HG02973 (cell line): ENCODE measurements at regions not wholly inside any gene's neighbourhood (a gene's known extent, or its start where the extent isn't known, plus 50 kb on each side); places are given as distances from the start of the nearest gene placed in this dataset.

Experiments used
- ATAC-seq: cut with Tn5 transposase; IDR thresholded peaks from one replicate; pipeline ENCODE4 v1.9.1; 2021; ENCODE audit warnings: moderate library complexity; ENCODE audit not compliant: unreplicated experiment

GRCh38 chr15:61798631-61799030, 261.6 kb downstream of the VPS13C start:
- no peak for ATAC-seq

- no peak for ATAC-seq
These were observed 264.2 kb downstream of the VPS13C start for GRCh38 chr15:61796056-61796455.

GRCh38 chr15:61794881-61795280, 265.4 kb downstream of the VPS13C start:
- ATAC-seq: no peak

- ATAC-seq: no peak
These were observed 266.0 kb downstream of the VPS13C start for GRCh38 chr15:61794276-61794675.

GRCh38 chr15:61784734-61785133, 275.5 kb downstream of the VPS13C start:
- no peak for ATAC-seq

- no peak for ATAC-seq
These were observed 279.8 kb downstream of the VPS13C start for GRCh38 chr15:61780278-61780980.

GRCh38 chr15:61777689-61778088, 282.6 kb downstream of the VPS13C start:
- ATAC-seq: no peak

GRCh38 chr15:61769557-61769956, 290.7 kb downstream of the VPS13C start:
- no peak for ATAC-seq

GRCh38 chr15:61768131-61768530, 292.1 kb downstream of the VPS13C start:
- ATAC-seq: no peak

GRCh38 chr15:61764981-61765380, 295.3 kb downstream of the VPS13C start:
- no peak for ATAC-seq

GRCh38 chr15:61764141-61764540, 296.1 kb downstream of the VPS13C start:
- ATAC-seq: no peak

GRCh38 chr15:61762676-61763075, 297.6 kb downstream of the VPS13C start:
- no peak for ATAC-seq

GRCh38 chr15:61759639-61760038, 300.6 kb downstream of the VPS13C start:
- ATAC-seq: no peak

- no peak for ATAC-seq
These were observed 304.0 kb downstream of the VPS13C start for GRCh38 chr15:61756071-61756820.

- ATAC-seq: no peak
These were observed 304.8 kb downstream of the VPS13C start for GRCh38 chr15:61755467-61755866.

GRCh38 chr15:61753018-61753710, 307.1 kb downstream of the VPS13C start:
- ATAC-seq: no peak

- ATAC-seq: no peak
These were observed 308.2 kb downstream of the VPS13C start for GRCh38 chr15:61752001-61752400.

- ATAC-seq: no peak
These were observed 309.8 kb downstream of the VPS13C start for GRCh38 chr15:61750271-61751084.

- no peak for ATAC-seq
These were observed 311.1 kb downstream of the VPS13C start for GRCh38 chr15:61749169-61749568.

- ATAC-seq: no peak
These were observed 311.7 kb downstream of the VPS13C start for GRCh38 chr15:61748529-61748928.

- ATAC-seq: no peak
These were observed 313.7 kb downstream of the VPS13C start for GRCh38 chr15:61746589-61746988.
